ENCODE measurements at regions not wholly inside any gene's neighbourhood (a gene's known extent, or its start where the extent isn't known, plus 50 kb on each side); places are given as distances from the start of the nearest gene placed in this dataset.
A peak's percentile ranks its signal among the peaks of the same experiment; 100 is the strongest.

DNA sequence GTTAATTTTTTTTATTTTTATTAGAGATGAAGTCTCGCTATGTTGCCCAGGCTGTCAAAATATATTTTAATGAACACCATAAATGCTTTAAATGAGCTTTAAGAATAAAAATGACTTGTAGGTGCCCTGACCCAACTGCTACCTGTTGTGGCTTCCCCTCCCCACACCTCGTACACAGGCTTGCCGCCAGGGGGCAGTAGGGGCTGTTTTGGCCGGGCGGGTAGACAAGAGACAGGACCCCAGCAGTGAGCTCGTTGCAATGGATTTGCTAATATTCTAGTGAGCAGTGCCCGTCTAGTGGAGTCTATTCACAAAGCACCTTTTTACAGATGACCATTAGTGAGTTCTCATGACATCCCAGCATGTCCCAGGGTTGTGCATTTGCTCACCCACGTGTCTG is 418.1 kb downstream of the OCA2 start:
- no peak overlapping the region for H3K4me3 ChIP-seq
- DNase-seq (ENCODE audit: low spot score) = no peak
- no peak for TF ChIP-seq CTCF (IDR thresholded peaks at IDR 0.05)
- no peak overlapping the region for H3K27ac ChIP-seq

GRCh38 chr15:27679731-27680471 is 419.2 kb downstream of the OCA2 start:
- no peak for TF ChIP-seq CTCF (IDR thresholded peaks at IDR 0.05)
- H3K27ac ChIP-seq = no peak overlapping the region
- peak; percentile 16 for DNase-seq (ENCODE audit: low spot score)
- no peak overlapping the region for H3K4me3 ChIP-seq

GRCh38 chr15:27679203-27679602 is 419.9 kb downstream of the OCA2 start:
- no peak overlapping the region for H3K27ac ChIP-seq
- no peak overlapping the region for H3K4me3 ChIP-seq
- TF ChIP-seq CTCF (IDR thresholded peaks at IDR 0.05) = no peak
- DNase-seq (ENCODE audit: low spot score) = peak; percentile 17

DNA sequence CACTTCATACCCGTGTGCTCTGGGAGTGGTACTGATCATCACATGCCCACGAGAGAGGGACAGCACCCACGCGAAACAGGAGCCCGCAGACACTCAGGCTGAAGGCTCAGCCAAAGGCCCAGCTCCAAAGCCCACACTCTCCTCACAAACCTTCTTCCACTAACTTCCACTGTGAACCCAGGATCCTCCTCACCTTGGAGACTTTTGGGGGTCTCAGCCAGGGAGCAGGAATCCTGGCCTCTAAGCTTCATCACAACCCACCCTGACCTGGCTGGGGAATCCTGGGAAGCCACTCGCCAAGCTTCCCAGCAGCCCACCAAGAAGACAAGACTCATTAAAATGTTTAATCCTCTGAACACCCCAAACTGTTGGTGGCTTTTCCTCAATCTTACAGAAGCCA is 421.2 kb downstream of the OCA2 start:
- DNase-seq (ENCODE audit: low spot score) = no peak
- H3K4me3 ChIP-seq = no peak overlapping the region
- no peak overlapping the region for H3K27ac ChIP-seq
- no peak for TF ChIP-seq CTCF (IDR thresholded peaks at IDR 0.05)

DNA sequence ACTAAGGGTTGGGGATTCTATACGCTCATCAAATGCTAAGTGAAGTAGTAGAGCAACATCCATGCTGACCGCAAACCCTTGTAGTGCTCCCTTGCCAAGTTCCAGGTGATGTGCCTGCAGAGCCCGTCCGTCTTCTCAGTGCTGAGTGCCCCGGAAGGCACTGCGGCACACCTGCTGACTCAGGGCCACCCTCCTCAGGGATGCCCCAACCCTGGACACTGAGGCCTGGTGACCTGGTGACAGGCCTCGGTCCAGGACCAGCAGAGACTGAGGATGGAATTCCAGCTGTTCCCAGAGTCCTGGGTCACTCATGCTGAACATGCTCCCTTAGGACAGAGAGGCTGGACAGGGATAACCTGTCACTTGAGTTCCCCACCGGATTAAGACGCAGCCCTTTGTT is 422.5 kb downstream of the OCA2 start:
- no peak for DNase-seq (ENCODE audit: low spot score)
- TF ChIP-seq CTCF (IDR thresholded peaks at IDR 0.05) = no peak
- Histone ChIP-seq H3K4me3 (no peak overlapping the region), H3K27ac (no peak overlapping the region)

GRCh38 chr15:27675571-27675970 is 423.5 kb downstream of the OCA2 start:
- peak; percentile 45 for DNase-seq (ENCODE audit: low spot score)
- Histone ChIP-seq H3K4me3 (no peak overlapping the region), H3K27ac (no peak overlapping the region)
- TF ChIP-seq CTCF (IDR thresholded peaks at IDR 0.05) = no peak

- Histone ChIP-seq H3K4me3 (no peak overlapping the region), H3K27ac (no peak overlapping the region)
- no peak for TF ChIP-seq CTCF (IDR thresholded peaks at IDR 0.05)
- DNase-seq (ENCODE audit: low spot score) = peak; percentile 36
Observed at GRCh38 chr15:27674826-27675225, 424.3 kb downstream of the OCA2 start.

All from coronary artery (tissue), 2 donors.